GM19455 (cell line): ENCODE measurements at regions not wholly inside any gene's neighbourhood (a gene's known extent, or its start where the extent isn't known, plus 50 kb on each side); places are given as distances from the start of the nearest gene placed in this dataset.
"Not testable (repeated sequence)": the region's sequence is repeated elsewhere in the genome, so short reads cannot be mapped to it uniquely, and the experiment has no call there.

ENCODE experiments used
- ATAC-seq: cut with Tn5 transposase; IDR thresholded peaks from one replicate; pipeline ENCODE4 v1.9.1; 2021; ENCODE audit not compliant: unreplicated experiment

DNA sequence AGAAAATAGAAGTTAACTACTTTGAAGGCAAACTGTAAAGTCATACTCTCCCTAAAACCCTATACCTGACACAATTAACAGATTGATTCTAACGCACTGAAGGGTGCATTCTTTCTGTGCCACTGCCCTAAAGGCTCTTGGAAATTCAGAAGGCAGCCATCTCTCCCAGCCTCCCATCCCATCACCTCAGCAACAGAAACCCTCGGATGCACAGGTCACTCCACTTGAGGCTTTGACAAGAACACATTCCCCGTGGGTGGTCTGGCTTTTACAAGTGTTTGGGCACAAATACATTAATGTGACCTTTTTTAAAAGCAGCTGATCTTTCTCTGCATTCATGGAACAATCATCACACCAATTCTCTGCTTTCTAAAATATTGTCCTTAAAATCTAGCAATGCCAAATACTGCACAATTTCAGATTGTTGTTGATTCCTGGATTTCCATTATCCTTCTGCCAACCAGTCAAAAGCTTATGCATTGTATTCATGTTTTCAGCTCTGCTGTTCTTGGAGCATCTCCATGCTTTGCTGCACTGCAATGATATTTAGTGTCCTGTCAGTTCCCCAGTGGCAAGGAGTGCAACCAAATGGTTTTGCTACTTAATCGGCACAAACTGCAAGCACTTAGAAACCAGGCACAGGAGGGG is 175.6 kb downstream of the TMEM161B start:
- ATAC-seq = no peak

- no peak for ATAC-seq
Measured at GRCh38 chr5:88092358-88092757, 176.3 kb downstream of the TMEM161B start.

GRCh38 chr5:88090506-88090905 is 178.1 kb downstream of the TMEM161B start:
- no peak for ATAC-seq

DNA sequence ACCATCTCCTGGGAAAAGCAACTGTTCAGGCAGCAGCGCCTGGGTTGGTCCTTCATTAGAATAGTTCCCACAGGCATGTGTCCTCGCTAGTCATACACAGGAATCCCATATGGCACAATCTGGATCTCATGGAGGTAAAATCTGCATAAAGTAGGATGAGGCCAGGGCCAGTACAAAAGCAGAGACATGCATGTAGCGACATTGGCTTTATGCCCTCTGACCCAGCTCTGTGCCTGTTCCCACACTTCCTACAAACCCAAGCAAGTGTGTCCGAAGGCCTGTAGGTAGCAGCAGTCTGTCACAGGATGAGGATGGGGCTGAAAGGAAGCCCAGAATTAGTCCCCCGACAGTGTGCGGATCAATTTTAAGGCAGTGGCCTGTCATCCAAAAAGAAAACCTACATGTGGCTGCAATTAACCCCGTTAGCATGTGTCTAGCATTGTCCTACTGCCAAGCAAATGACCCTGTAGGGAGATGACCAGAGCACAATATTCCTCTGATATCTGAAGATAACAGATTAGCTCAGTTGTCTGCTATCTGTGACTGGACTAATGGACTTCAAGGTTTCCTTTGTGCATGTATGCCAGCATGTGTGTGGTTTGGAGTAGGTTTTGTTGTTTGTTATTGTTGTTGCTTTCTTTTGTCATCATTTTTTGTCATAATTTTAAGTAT is 178.8 kb downstream of the TMEM161B start:
- ATAC-seq = no peak

GRCh38 chr5:88085462-88085861 is 183.2 kb downstream of the TMEM161B start:
- ATAC-seq = no peak

- no peak for ATAC-seq
Measured at GRCh38 chr5:88081877-88082276, 186.8 kb downstream of the TMEM161B start.

- ATAC-seq = no peak
Measured at GRCh38 chr5:88063813-88064212, 204.8 kb downstream of the TMEM161B start.

GRCh38 chr5:88060194-88060593 is 208.5 kb downstream of the TMEM161B start:
- no peak for ATAC-seq

DNA sequence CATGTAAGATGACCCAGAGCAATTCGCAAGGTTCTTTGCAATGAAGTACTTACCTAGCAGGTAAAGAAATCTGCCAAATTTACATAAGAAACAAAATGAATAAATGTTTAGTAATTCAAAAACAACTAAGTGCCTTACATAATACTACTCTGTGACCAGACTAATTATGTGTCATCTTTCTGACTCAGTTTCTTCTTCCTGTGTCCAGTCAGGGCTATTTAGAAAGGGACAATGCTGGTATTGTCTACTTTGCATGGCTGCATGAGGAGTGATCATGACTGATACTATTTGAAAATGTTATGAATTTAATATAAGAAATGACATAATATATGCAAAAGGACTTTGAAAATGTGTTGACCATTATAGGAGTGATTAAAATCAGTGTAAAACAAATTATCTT is 210.0 kb downstream of the TMEM161B start:
- ATAC-seq = no peak

DNA sequence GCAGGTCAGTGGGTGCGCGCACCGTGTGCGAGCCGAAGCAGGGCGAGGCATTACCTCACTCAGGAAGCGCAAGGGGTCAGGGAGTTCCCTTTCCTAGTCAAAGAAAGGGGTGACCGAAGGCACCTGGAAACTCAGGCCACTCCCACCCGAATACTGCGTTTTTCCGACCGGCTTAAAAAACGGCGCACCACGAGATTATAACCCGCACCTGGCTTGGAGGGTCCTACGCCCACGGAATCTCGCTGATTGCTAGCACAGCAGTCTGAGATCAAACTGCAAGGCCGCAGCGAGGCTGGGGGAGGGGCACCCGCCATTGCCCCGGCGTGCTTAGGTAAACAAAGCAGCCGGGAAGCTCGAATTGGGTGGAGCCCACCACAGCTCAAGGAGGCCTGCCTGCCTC is 216.2 kb downstream of the TMEM161B start:
- not testable (repeated sequence) for ATAC-seq

- no peak for ATAC-seq
Measured at GRCh38 chr5:88051148-88051547, 217.5 kb downstream of the TMEM161B start.

DNA sequence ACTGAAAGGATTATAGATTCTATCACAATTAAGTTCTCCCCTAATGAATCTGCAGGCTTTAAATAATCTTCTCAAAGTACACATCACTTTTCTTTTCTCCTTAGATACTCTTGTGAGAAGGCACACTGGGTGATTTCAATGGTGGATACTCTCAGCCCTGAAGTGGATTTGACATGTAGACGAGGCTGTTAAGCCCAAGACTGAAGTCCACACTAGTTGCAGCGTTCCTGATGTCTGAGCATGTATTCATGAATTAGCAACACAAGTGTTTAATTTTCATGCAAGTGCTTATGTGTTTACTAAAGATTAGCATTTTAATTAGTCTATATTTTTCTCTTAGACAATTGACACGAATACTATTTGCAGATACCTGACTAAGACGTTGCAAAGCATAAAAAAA is 218.9 kb downstream of the TMEM161B start:
- no peak for ATAC-seq

GRCh38 chr5:88049156-88049555 is 219.5 kb downstream of the TMEM161B start:
- no peak for ATAC-seq

GRCh38 chr5:88045931-88046461 is 222.6 kb downstream of the TMEM161B start:
- ATAC-seq = no peak

- ATAC-seq = no peak
Measured at GRCh38 chr5:88045165-88045564, 223.5 kb downstream of the TMEM161B start.

- no peak for ATAC-seq
Measured at GRCh38 chr5:88034520-88034919, 234.1 kb downstream of the TMEM161B start.

GRCh38 chr5:88033191-88033590 is 235.5 kb downstream of the TMEM161B start:
- ATAC-seq = no peak

GRCh38 chr5:88029011-88029410 is 239.6 kb downstream of the TMEM161B start:
- no peak for ATAC-seq

DNA sequence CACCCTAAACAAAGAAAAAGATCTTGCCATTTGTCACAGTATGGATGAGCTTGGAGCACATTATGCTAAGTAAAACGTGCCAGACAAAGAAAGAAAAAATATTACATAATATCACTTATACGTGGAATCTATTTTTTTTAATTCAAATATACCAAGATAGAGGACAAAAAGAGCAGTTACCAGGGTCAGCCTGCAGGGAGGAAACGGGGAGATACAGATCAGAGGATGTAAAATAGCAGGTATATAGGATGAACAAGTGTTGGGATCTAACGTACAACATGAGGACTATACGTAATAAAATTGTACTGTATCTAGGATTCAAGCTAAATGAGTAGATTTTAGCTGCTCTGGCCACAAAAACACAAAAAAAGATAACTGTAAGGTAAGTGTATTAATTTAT is 247.5 kb downstream of the TMEM161B start:
- ATAC-seq = no peak

- not testable (repeated sequence) for ATAC-seq
Measured at GRCh38 chr5:88014984-88015383, 253.7 kb downstream of the TMEM161B start.

DNA sequence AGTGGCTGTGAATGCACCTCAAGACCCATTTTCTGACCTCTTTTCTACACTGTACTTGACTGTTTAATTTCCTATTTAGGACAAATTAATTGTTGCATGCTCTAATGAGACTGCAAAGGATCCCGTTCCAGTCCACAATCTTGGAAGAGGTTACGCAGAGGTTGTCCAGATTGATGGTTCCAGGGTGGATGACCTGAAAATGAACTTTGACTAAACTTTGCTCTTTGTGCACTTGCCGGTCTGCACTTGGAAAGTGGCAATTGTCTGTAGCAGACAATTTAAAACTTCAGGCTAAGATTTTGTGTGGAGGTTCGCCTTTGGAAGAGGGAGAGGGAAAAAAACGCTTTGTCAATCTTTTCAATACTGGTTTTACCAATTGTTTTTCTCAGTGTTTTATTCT is 267.8 kb downstream of the TMEM161B start:
- no peak for ATAC-seq

GRCh38 chr5:87997662-87998061 is 271.0 kb downstream of the TMEM161B start:
- ATAC-seq = no peak

GRCh38 chr5:87966213-87966612 is 302.4 kb downstream of the TMEM161B start:
- ATAC-seq = no peak
